ENCODE measurements at regions not wholly inside any gene's neighbourhood (a gene's known extent, or its start where the extent isn't known, plus 50 kb on each side); places are given as distances from the start of the nearest gene placed in this dataset.

DNA sequence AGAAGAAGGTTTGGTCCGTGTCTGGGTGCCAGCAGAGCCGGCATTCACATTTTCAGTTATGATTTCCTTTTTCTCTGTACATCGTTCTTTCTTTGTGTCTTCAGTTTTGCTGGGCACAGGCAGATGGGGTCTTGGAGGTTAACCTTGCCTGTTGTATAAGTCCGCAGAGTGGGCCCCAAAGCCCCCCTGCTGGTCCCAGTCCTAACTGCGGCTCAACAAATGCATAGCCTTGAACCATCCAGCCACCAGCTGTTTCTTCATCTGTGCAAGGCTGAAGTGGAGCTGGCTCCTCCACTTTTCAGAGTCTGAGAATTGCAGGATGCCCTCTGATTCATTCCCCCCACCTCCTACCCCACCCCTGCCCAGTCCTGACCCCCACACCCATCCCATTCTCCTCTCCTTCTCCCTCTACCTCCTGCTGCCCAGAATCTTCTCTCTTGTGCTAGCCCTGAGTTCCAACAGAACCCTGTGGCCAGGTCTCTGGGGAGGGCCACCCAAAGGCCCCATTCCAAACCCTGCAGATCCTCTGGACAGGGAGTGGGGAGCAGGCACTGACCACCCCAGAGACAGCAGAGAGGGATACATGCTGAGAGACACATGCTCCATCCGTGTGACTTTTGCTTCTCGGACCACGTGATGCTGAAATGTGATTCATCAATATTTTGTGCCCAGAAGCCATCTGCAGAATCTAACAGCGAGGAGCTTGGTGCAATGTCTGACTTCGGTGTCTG, 386.5 kb upstream of the SULF2 start:
- TF ChIP-seq, protein P1, sequence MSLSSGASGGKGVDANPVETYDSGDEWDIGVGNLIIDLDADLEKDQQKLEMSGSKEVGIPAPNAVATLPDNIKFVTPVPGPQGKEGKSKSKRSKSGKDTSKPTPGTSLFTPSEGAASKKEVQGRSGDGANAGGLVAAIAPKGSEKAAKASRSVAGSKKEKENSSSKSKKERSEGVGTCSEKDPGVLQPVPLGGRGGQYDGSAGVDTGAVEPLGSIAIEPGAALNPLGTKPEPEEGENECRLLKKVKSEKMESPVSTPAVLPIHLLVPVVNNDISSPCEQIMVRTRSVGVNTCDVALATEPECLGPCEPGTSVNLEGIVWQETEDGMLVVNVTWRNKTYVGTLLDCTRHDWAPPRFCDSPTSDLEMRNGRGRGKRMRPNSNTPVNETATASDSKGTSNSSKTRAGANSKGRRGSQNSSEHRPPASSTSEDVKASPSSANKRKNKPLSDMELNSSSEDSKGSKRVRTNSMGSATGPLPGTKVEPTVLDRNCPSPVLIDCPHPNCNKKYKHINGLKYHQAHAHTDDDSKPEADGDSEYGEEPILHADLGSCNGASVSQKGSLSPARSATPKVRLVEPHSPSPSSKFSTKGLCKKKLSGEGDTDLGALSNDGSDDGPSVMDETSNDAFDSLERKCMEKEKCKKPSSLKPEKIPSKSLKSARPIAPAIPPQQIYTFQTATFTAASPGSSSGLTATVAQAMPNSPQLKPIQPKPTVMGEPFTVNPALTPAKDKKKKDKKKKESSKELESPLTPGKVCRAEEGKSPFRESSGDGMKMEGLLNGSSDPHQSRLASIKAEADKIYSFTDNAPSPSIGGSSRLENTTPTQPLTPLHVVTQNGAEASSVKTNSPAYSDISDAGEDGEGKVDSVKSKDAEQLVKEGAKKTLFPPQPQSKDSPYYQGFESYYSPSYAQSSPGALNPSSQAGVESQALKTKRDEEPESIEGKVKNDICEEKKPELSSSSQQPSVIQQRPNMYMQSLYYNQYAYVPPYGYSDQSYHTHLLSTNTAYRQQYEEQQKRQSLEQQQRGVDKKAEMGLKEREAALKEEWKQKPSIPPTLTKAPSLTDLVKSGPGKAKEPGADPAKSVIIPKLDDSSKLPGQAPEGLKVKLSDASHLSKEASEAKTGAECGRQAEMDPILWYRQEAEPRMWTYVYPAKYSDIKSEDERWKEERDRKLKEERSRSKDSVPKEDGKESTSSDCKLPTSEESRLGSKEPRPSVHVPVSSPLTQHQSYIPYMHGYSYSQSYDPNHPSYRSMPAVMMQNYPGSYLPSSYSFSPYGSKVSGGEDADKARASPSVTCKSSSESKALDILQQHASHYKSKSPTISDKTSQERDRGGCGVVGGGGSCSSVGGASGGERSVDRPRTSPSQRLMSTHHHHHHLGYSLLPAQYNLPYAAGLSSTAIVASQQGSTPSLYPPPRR (CRISPR knock-in tag; IDR thresholded peaks at IDR 0.05; ENCODE audit: borderline replicate concordance), result no peak
- TF ChIP-seq ZNF232 (CRISPR knock-in tag; IDR thresholded peaks at IDR 0.05; ENCODE audit: borderline replicate concordance) (no peak), SP1 (IDR thresholded peaks at IDR 0.05) (no peak), SP1 (CRISPR knock-in tag; IDR thresholded peaks at IDR 0.05) (no peak)
- TF ChIP-seq, protein P2, sequence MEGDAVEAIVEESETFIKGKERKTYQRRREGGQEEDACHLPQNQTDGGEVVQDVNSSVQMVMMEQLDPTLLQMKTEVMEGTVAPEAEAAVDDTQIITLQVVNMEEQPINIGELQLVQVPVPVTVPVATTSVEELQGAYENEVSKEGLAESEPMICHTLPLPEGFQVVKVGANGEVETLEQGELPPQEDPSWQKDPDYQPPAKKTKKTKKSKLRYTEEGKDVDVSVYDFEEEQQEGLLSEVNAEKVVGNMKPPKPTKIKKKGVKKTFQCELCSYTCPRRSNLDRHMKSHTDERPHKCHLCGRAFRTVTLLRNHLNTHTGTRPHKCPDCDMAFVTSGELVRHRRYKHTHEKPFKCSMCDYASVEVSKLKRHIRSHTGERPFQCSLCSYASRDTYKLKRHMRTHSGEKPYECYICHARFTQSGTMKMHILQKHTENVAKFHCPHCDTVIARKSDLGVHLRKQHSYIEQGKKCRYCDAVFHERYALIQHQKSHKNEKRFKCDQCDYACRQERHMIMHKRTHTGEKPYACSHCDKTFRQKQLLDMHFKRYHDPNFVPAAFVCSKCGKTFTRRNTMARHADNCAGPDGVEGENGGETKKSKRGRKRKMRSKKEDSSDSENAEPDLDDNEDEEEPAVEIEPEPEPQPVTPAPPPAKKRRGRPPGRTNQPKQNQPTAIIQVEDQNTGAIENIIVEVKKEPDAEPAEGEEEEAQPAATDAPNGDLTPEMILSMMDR (CRISPR knock-in tag; IDR thresholded peaks at IDR 0.05), result no peak
